ENCODE measurements at regions not wholly inside any gene's neighbourhood (a gene's known extent, or its start where the extent isn't known, plus 50 kb on each side); places are given as distances from the start of the nearest gene placed in this dataset.
"Not testable (repeated sequence)": the region's sequence is repeated elsewhere in the genome, so short reads cannot be mapped to it uniquely, and the experiment has no call there.

GRCh38 chr5:152529440-152529839, 124.4 kb upstream of the NMUR2 start:
- no peak for FAIRE-seq

GRCh38 chr5:152532714-152533113, 127.6 kb upstream of the NMUR2 start:
- peak; percentile 99 for FAIRE-seq

GRCh38 chr5:152534641-152535040, 129.6 kb upstream of the NMUR2 start:
- no peak for FAIRE-seq

- FAIRE-seq, result no peak
Measured at GRCh38 chr5:152542741-152543140, 137.7 kb upstream of the NMUR2 start.

GRCh38 chr5:152546493-152546892, 141.4 kb upstream of the NMUR2 start:
- FAIRE-seq, result no peak

- FAIRE-seq, result no peak
Measured at GRCh38 chr5:152547202-152547601, 142.1 kb upstream of the NMUR2 start.

GRCh38 chr5:152549709-152550108, 144.6 kb upstream of the NMUR2 start:
- no peak for FAIRE-seq

- FAIRE-seq, result no peak
Measured at GRCh38 chr5:152551061-152551460, 146.0 kb upstream of the NMUR2 start.

GRCh38 chr5:152556784-152557183, 151.7 kb upstream of the NMUR2 start:
- FAIRE-seq, result peak; percentile 41

GRCh38 chr5:152560512-152561137, 155.5 kb upstream of the NMUR2 start:
- FAIRE-seq, result peak; percentile 85

GRCh38 chr5:152568016-152568415, 162.9 kb upstream of the NMUR2 start:
- no peak for FAIRE-seq

- no peak for FAIRE-seq
Measured at GRCh38 chr5:152572812-152573211, 167.7 kb upstream of the NMUR2 start.

GRCh38 chr5:152584103-152584502, 179.0 kb upstream of the NMUR2 start:
- FAIRE-seq, result no peak

- FAIRE-seq, result no peak
Measured at GRCh38 chr5:152592416-152592815, 187.3 kb upstream of the NMUR2 start.

GRCh38 chr5:152593388-152593787, 188.3 kb upstream of the NMUR2 start:
- no peak for FAIRE-seq

- no peak for FAIRE-seq
Measured at GRCh38 chr5:152595405-152595804, 190.3 kb upstream of the NMUR2 start.

- FAIRE-seq, result no peak
Measured at GRCh38 chr5:152599096-152599495, 194.0 kb upstream of the NMUR2 start.

- FAIRE-seq, result peak; percentile 56
Measured at GRCh38 chr5:152601806-152602732, 197.0 kb upstream of the NMUR2 start.

GRCh38 chr5:152606050-152606449, 201.0 kb upstream of the NMUR2 start:
- FAIRE-seq, result not testable (repeated sequence)

GRCh38 chr5:152606776-152607364, 201.8 kb upstream of the NMUR2 start:
- no peak for FAIRE-seq

- FAIRE-seq, result no peak
Measured at GRCh38 chr5:152607401-152608160, 202.5 kb upstream of the NMUR2 start.

- no peak for FAIRE-seq
Measured at GRCh38 chr5:152608458-152608857, 203.4 kb upstream of the NMUR2 start.

GRCh38 chr5:152619756-152620155, 214.7 kb upstream of the NMUR2 start:
- FAIRE-seq, result peak; percentile 49
